CD14-positive monocyte (primary cell): ENCODE measurements at regions not wholly inside any gene's neighbourhood (a gene's known extent, or its start where the extent isn't known, plus 50 kb on each side); places are given as distances from the start of the nearest gene placed in this dataset.

Source experiments
- DNase-seq, 3 donors: peaks; one replicate each; pipeline ENCODE4 v3.0.0-alpha.2; 2011 to 2022
- H2AFZ ChIP-seq: 2 replicates; pipeline ENCODE4 v1.6.0; 2012; ENCODE audit warnings: mild to moderate bottlenecking, low read depth, low read length, inconsistent platforms; ENCODE audit not compliant: insufficient read depth, poor library complexity, severe bottlenecking
- H3K27ac ChIP-seq, 2 donors: 1 replicate in 1 of 2; 2 replicates in 1 of 2; pipeline ENCODE4 v1.5.1; 2012 to 2013; ENCODE audit warnings: low read length in 2 of 2, control low read depth in 1 of 2, inconsistent platforms in 1 of 2, low read depth in 1 of 2, mild to moderate bottlenecking in 1 of 2
- H3K27me3 ChIP-seq, 2 donors: one replicate each; pipeline versions ENCODE4 v1.6.0 to v1.6.1; 2011 to 2013; ENCODE audit warnings: low read length in 2 of 2; ENCODE audit not compliant: control insufficient read depth in 2 of 2, insufficient read depth in 2 of 2
- H3K36me3 ChIP-seq, 2 donors: replicated peaks in 1 of 2; 1 replicate in 1 of 2; 2 replicates in 1 of 2; pipeline versions ENCODE4 v1.5.1 to v1.6.1; 2012 to 2013; ENCODE audit warnings: low read length in 2 of 2, control low read depth in 1 of 2, inconsistent platforms in 1 of 2, mild to moderate bottlenecking in 1 of 2; ENCODE audit not compliant: insufficient read depth in 2 of 2, control insufficient read depth in 1 of 2
- H3K4me1 ChIP-seq, 2 donors: 1 replicate in 1 of 2; 2 replicates in 1 of 2; pipeline versions ENCODE4 v1.5.1 to v1.6.1; 2012 to 2013; ENCODE audit warnings: low read length in 2 of 2, control low read depth in 1 of 2, inconsistent platforms in 1 of 2, mild to moderate bottlenecking in 1 of 2, moderate library complexity in 1 of 2; ENCODE audit not compliant: insufficient read depth in 2 of 2, control insufficient read depth in 1 of 2
- H3K4me2 ChIP-seq: replicated peaks from 2 replicates; pipeline ENCODE3; 2012; ENCODE audit warnings: low read length, moderate library complexity, mild to moderate bottlenecking; ENCODE audit not compliant: poor library complexity, severe bottlenecking; ENCODE audit errors: extremely low read depth
- H3K4me3 ChIP-seq, 3 experiments: fragments of 200-600 bp in 1 of 3; sonication (generic) in 1 of 3; replicated peaks in 1 of 3; 1 replicate in 2 of 3; 2 replicates in 1 of 3; pipeline ENCODE4 v1.5.1; 2011 to 2013; ENCODE audit warnings: low read length in 3 of 3, mild to moderate bottlenecking in 3 of 3, control low read depth in 2 of 3, low read depth in 2 of 3, inconsistent platforms in 1 of 3, moderate library complexity in 1 of 3
- H3K79me2 ChIP-seq: 2 replicates; pipeline ENCODE4 v1.6.0; 2012; ENCODE audit warnings: mild to moderate bottlenecking, control low read depth, inconsistent platforms, low read length, moderate library complexity; ENCODE audit not compliant: insufficient read depth
- H3K9ac ChIP-seq: 2 replicates; pipeline ENCODE4 v1.6.0; 2017; ENCODE audit warnings: low read length, mild to moderate bottlenecking; ENCODE audit not compliant: insufficient read depth, poor library complexity, severe bottlenecking
- H3K9me3 ChIP-seq, 2 donors: replicated peaks in 1 of 2; 1 replicate in 1 of 2; 2 replicates in 1 of 2; pipeline versions ENCODE4 v1.5.1 to v1.6.1; 2012 to 2013; ENCODE audit warnings: low read length in 2 of 2, control low read depth in 1 of 2; ENCODE audit not compliant: control insufficient read depth in 1 of 2, insufficient read depth in 1 of 2
- H4K20me1 ChIP-seq: 2 replicates; pipeline ENCODE4 v1.6.0; 2012; ENCODE audit warnings: mild to moderate bottlenecking, low read length, control low read depth, moderate library complexity; ENCODE audit not compliant: insufficient read depth
- H3K27ac Mint-ChIP-seq, 7 donors: one replicate each; pipeline ENCODE4 v1.8.0; 2020; ENCODE audit warnings: mild to moderate bottlenecking in 7 of 7, mixed read lengths in 7 of 7, moderate library complexity in 6 of 7, inconsistent platforms in 2 of 7
- H3K27me3 Mint-ChIP-seq, 3 donors: one replicate each; pipeline ENCODE4 v1.8.0; 2021 to 2022; ENCODE audit warnings: low read depth in 3 of 3, mild to moderate bottlenecking in 3 of 3, mixed read lengths in 3 of 3, moderate library complexity in 3 of 3, inconsistent platforms in 1 of 3
- H3K36me3 Mint-ChIP-seq, 2 donors: one replicate each; pipeline ENCODE4 v1.8.0; 2020; ENCODE audit warnings: mixed read lengths in 2 of 2, inconsistent platforms in 1 of 2, mild to moderate bottlenecking in 1 of 2
- H3K4me1 Mint-ChIP-seq: one replicate; pipeline ENCODE4 v1.8.0; 2020; ENCODE audit warnings: mild to moderate bottlenecking, mixed read lengths
- H3K4me3 Mint-ChIP-seq, 2 donors: one replicate each; pipeline ENCODE4 v1.8.0; 2020; ENCODE audit warnings: mild to moderate bottlenecking in 2 of 2, mixed read lengths in 2 of 2, moderate library complexity in 1 of 2
- H3K9me3 Mint-ChIP-seq, 7 donors: one replicate each; pipeline ENCODE4 v1.8.0; 2020 to 2022; ENCODE audit warnings: mixed read lengths in 7 of 7, mild to moderate bottlenecking in 6 of 7, moderate library complexity in 6 of 7, inconsistent platforms in 2 of 7
- CTCF ChIP-seq: fragments of 200-600 bp; IDR thresholded peaks from one replicate; pipeline ENCODE4 v1.8.0; 2022; ENCODE audit warnings: antibody characterized with exemption, mild to moderate bottlenecking
- whole genome bisulfite sequencing: methylation state at CpG from one replicate; pipeline ENCODE4 v1.1.5; 2013; ENCODE audit warnings: missing lambda C conversion rate; ENCODE audit not compliant: insufficient coverage; 5-methylcytosine and 5-hydroxymethylcytosine counted together
- intact Hi-C, 2 donors: fragments of 100-400 bp; cut with micrococcal nuclease; formaldehyde crosslinking; loops; one replicate each; pipeline versions ENCODE4 v1.15.0 to v1.15.1; 2023

- intact Hi-C loops = no loop called here
- DNase-seq = no peak
- Histone ChIP-seq H3K36me3 (no peaks in the 10 kb centered on the region), H2AFZ (no peak overlapping the region), H3K4me2 (no peak overlapping the region), H4K20me1 (no peaks in the 10 kb centered on the region), H3K9me3 (no peaks in the 10 kb centered on the region), H3K4me1 (peaks cover 9% of the 10 kb centered on the region in 2 donors), H3K4me3 (no peak overlapping the region), H3K27ac (no peak overlapping the region), H3K79me2 (no peaks in the 10 kb centered on the region), H3K27me3 (no peaks in the 10 kb centered on the region), H3K9ac (no peak overlapping the region)
- Mint-ChIP-seq H3K4me1 (peaks cover 17% of the 10 kb centered on the region), H3K27me3 (peaks cover 3 to 9% (median 8%) of the 10 kb centered on the region in 3 donors), H3K27ac (no peak overlapping the region), H3K36me3 (peaks cover 0 to 2% of the 10 kb centered on the region in 2 donors), H3K9me3 (peaks cover 0 to 7% (median 0%) of the 10 kb centered on the region in 7 donors), H3K4me3 (no peak overlapping the region)
- no peak for TF ChIP-seq CTCF
- 67% methylated on average over 1 of the region's 1 CpG for WGBS
Observed at GRCh38 chr20:4300921-4301320, 51.8 kb upstream of the ADRA1D start.

- H3K4me3 Mint-ChIP-seq = no peak overlapping the region
- intact Hi-C loops = no loop called here
- no peaks in the 10 kb centered on the region for H3K79me2 ChIP-seq
- no peak for DNase-seq
- no peaks in the 10 kb centered on the region for H3K36me3 ChIP-seq
- H3K36me3 Mint-ChIP-seq = peaks cover 0 to 2% of the 10 kb centered on the region in 2 donors
- H3K9ac ChIP-seq = no peak overlapping the region
- no peak overlapping the region for H3K27ac ChIP-seq
- TF ChIP-seq CTCF = no peak
- no peak overlapping the region for H3K4me3 ChIP-seq
- H2AFZ ChIP-seq = no peak overlapping the region
- peaks cover 3 to 9% (median 8%) of the 10 kb centered on the region in 3 donors for H3K27me3 Mint-ChIP-seq
- peaks cover 0 to 6% (median 0%) of the 10 kb centered on the region in 7 donors for H3K9me3 Mint-ChIP-seq
- no peaks in the 10 kb centered on the region for H3K9me3 ChIP-seq
- no peak overlapping the region for H3K27ac Mint-ChIP-seq
- H3K4me1 ChIP-seq = peaks cover 9% of the 10 kb centered on the region in 2 donors
- WGBS = 100% methylated on average over 2 of the region's 2 CpGs
- H3K4me1 Mint-ChIP-seq = peaks cover 17% of the 10 kb centered on the region
- no peak overlapping the region for H3K4me2 ChIP-seq
- H4K20me1 ChIP-seq = no peaks in the 10 kb centered on the region
- no peaks in the 10 kb centered on the region for H3K27me3 ChIP-seq
Observed at GRCh38 chr20:4300401-4300800, 51.3 kb upstream of the ADRA1D start.
